ENCODE measurements at regions not wholly inside any gene's neighbourhood (a gene's known extent, or its start where the extent isn't known, plus 50 kb on each side); places are given as distances from the start of the nearest gene placed in this dataset.
"Not testable (repeated sequence)": the region's sequence is repeated elsewhere in the genome, so short reads cannot be mapped to it uniquely, and the experiment has no call there.

DNA sequence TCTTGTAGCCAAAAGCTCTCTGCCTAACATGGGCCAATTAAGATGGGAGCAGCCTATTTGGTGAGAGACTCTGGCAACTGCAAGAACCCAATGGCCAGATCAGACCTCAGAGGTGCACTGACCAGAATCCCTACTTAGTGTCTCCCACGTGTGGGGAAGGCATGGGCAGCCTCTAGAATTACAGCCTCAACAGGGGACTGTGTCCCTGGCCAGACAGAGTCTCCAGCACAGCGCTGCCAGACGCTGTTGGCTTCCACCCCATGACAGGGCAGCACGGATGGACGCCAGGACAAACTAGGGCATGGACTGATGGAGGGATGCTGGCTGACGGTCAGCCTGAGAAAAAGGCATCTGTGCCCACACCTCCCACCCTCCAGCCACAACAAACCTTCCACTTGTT is 729.3 kb upstream of the AUTS2 start:
- Histone ChIP-seq H3K4me1 (no peaks in the 10 kb centered on the region), H3K27me3 (peaks cover 0 to 3% (median 0%) of the 10 kb centered on the region in 9 donors), H3K27ac (no peak overlapping the region), H3K4me3 (no peak overlapping the region), H3K9me3 (peaks cover 0 to 4% (median 0%) of the 10 kb centered on the region in 12 donors), H3K36me3 (no peaks in the 10 kb centered on the region)
- whole genome bisulfite sequencing, 4 donors: 69 to 80% (median 80%) methylated on average over 6 of the region's 6 CpGs
- intact Hi-C loops (cut with DNase I): no loop called here
- TF ChIP-seq, protein P1, sequence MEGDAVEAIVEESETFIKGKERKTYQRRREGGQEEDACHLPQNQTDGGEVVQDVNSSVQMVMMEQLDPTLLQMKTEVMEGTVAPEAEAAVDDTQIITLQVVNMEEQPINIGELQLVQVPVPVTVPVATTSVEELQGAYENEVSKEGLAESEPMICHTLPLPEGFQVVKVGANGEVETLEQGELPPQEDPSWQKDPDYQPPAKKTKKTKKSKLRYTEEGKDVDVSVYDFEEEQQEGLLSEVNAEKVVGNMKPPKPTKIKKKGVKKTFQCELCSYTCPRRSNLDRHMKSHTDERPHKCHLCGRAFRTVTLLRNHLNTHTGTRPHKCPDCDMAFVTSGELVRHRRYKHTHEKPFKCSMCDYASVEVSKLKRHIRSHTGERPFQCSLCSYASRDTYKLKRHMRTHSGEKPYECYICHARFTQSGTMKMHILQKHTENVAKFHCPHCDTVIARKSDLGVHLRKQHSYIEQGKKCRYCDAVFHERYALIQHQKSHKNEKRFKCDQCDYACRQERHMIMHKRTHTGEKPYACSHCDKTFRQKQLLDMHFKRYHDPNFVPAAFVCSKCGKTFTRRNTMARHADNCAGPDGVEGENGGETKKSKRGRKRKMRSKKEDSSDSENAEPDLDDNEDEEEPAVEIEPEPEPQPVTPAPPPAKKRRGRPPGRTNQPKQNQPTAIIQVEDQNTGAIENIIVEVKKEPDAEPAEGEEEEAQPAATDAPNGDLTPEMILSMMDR (IDR thresholded peaks at IDR 0.05): no peak
- TF ChIP-seq POLR2A (IDR thresholded peaks at IDR 0.05): no peak
- no peak for DNase-seq
- ATAC-seq: no peak

GRCh38 chr7:68873616-68874015 is 724.7 kb upstream of the AUTS2 start:
- no peak overlapping the region for H3K4me3 ChIP-seq
- WGBS, 4 donors: 91 to 93% (median 92%) methylated on average over 5 of the region's 5 CpGs
- H3K36me3 ChIP-seq: no peaks in the 10 kb centered on the region
- ATAC-seq (no peak), DNase-seq (no peak)
- H3K27ac ChIP-seq: no peak overlapping the region
- H3K27me3 ChIP-seq: peaks cover 0 to 5% (median 0%) of the 10 kb centered on the region in 9 donors
- no peaks in the 10 kb centered on the region for H3K4me1 ChIP-seq
- H3K9me3 ChIP-seq: peaks cover 0 to under 1% (median 0%) of the 10 kb centered on the region in 12 donors
- intact Hi-C loops (cut with DNase I): no loop called here
- no peak for TF ChIP-seq POLR2A (IDR thresholded peaks at IDR 0.05)
- TF ChIP-seq, protein P1 (IDR thresholded peaks at IDR 0.05): no peak

GRCh38 chr7:68875857-68876256 is 722.4 kb upstream of the AUTS2 start:
- no peaks in the 10 kb centered on the region for H3K4me1 ChIP-seq
- no peak for DNase-seq
- intact Hi-C loops (cut with DNase I): no loop called here
- H3K9me3 ChIP-seq: peaks cover 0 to 3% (median 0%) of the 10 kb centered on the region in 12 donors
- no peaks in the 10 kb centered on the region for H3K36me3 ChIP-seq
- no peak overlapping the region for H3K27ac ChIP-seq
- peaks cover 0 to 5% (median 0%) of the 10 kb centered on the region in 9 donors for H3K27me3 ChIP-seq
- ATAC-seq: no peak
- WGBS, 4 donors: 78 to 85% (median 80%) methylated on average over 2 of the region's 2 CpGs
- H3K4me3 ChIP-seq: no peak overlapping the region
- no peak for TF ChIP-seq POLR2A (IDR thresholded peaks at IDR 0.05)
- TF ChIP-seq, protein P1 (IDR thresholded peaks at IDR 0.05): no peak

GRCh38 chr7:68887116-68887515 is 711.2 kb upstream of the AUTS2 start:
- H3K4me1 ChIP-seq; H3K27ac ChIP-seq; intact Hi-C loops (cut with DNase I); DNase-seq; H3K36me3 ChIP-seq; H3K27me3 ChIP-seq; H3K4me3 ChIP-seq; ATAC-seq; H3K9me3 ChIP-seq: not testable (repeated sequence)
- 98 to 100% (median 100%) methylated on average over 1 of the region's 1 CpG for WGBS, 4 donors

DNA sequence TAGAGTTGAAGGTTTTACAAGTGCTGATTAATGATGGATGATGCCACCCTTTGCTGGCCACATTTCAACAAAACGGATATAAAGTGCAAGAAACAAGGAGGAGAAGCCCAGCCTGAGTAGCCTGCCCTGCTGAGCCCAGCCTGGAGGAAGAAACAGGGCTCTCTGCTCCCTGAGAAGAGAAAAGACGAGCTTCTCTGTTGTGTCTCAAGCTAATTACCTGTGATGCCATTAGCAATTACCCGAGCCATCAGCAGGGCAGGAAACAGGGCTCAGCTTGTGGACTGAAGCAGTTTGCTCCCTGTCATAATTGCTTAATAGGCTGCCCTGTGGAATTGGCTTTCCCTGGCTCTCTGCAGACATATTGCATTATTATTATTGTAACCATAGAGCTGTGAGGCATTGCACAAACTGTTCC is 709.3 kb upstream of the AUTS2 start:
- TF ChIP-seq POLR2A (IDR thresholded peaks at IDR 0.05): no peak
- TF ChIP-seq, protein P1 (IDR thresholded peaks at IDR 0.05): no peak
- Histone ChIP-seq H3K4me1 (no peaks in the 10 kb centered on the region), H3K9me3 (peaks cover 0 to 5% (median 0%) of the 10 kb centered on the region in 12 donors), H3K27ac (no peak overlapping the region), H3K36me3 (no peaks in the 10 kb centered on the region), H3K4me3 (no peak overlapping the region), H3K27me3 (no peaks in the 10 kb centered on the region)
- DNase-seq (no peak), ATAC-seq (no peak)
- intact Hi-C loops (cut with DNase I): no loop called here
- WGBS, 4 donors: 48 to 76% (median 57%) methylated on average over 3 of the region's 3 CpGs
